Keratinocyte (primary cell): ENCODE measurements at regions not wholly inside any gene's neighbourhood (a gene's known extent, or its start where the extent isn't known, plus 50 kb on each side); places are given as distances from the start of the nearest gene placed in this dataset.
"Not testable (repeated sequence)": the region's sequence is repeated elsewhere in the genome, so short reads cannot be mapped to it uniquely, and the experiment has no call there.

Experiments
- DNase-seq: peaks from one replicate; pipeline ENCODE4 v3.0.0-alpha.2; 2011; ENCODE audit warnings: low read depth, missing footprints, low spot score
- FAIRE-seq: peaks from 2 replicates; lab custom pipeline; 2011; peaks lifted over from hg19 to GRCh38; lab: Jason Lieb, UNC
- H2AFZ ChIP-seq: 2 replicates; pipeline ENCODE4 v1.6.0; 2012; ENCODE audit warnings: low read length, control low read depth, inconsistent platforms; ENCODE audit not compliant: control insufficient read depth
- H3K27ac ChIP-seq: 2 replicates; pipeline ENCODE4 v1.5.1; 2011; ENCODE audit warnings: low read length; ENCODE audit not compliant: control insufficient read depth, insufficient read depth
- H3K27me3 ChIP-seq: 3 replicates; pipeline ENCODE4 v1.6.0; 2011; ENCODE audit warnings: low read length; ENCODE audit not compliant: control insufficient read depth, insufficient read depth; ENCODE audit errors: extremely low read depth
- H3K36me3 ChIP-seq, 2 experiments: 2 replicates in 1 of 2; 3 replicates in 1 of 2; pipeline ENCODE4 v1.5.1; 2011; ENCODE audit warnings: low read length in 2 of 2, mild to moderate bottlenecking in 1 of 2; ENCODE audit not compliant: control insufficient read depth in 2 of 2, insufficient read depth in 2 of 2; ENCODE audit errors: extremely low read depth in 1 of 2
- H3K4me1 ChIP-seq: 3 replicates; pipeline ENCODE4 v1.5.1; 2011; ENCODE audit warnings: low read length; ENCODE audit not compliant: control insufficient read depth, insufficient read depth; ENCODE audit errors: extremely low read depth
- H3K4me2 ChIP-seq: 3 replicates; pipeline ENCODE4 v1.6.0; 2011; ENCODE audit warnings: low read depth, low read length; ENCODE audit not compliant: control insufficient read depth, insufficient read depth; ENCODE audit errors: extremely low read depth
- H3K4me3 ChIP-seq, 3 experiments: fragments of 200-600 bp in 1 of 3; sonication (generic) in 1 of 3; 2 replicates in 2 of 3; 3 replicates in 1 of 3; pipeline ENCODE4 v1.5.1; 2011 to 2016; ENCODE audit warnings: low read length in 3 of 3, mild to moderate bottlenecking in 3 of 3, control low read depth in 2 of 3, inconsistent platforms in 1 of 3, low read depth in 1 of 3, mixed read lengths in 1 of 3, mixed run types in 1 of 3, moderate library complexity in 1 of 3; ENCODE audit not compliant: control insufficient read depth in 2 of 3, insufficient read depth in 2 of 3; ENCODE audit errors: extremely low read depth in 1 of 3
- H3K79me2 ChIP-seq: 2 replicates; pipeline ENCODE4 v1.6.0; 2012; ENCODE audit warnings: low read length; ENCODE audit not compliant: control insufficient read depth, insufficient read depth
- H3K9ac ChIP-seq: 3 replicates; pipeline ENCODE4 v1.6.0; 2011; ENCODE audit warnings: low read length; ENCODE audit not compliant: control insufficient read depth, insufficient read depth; ENCODE audit errors: extremely low read depth
- H3K9me1 ChIP-seq: 3 replicates; pipeline ENCODE4 v1.6.0; 2011; ENCODE audit warnings: low read length; ENCODE audit not compliant: control insufficient read depth, insufficient read depth; ENCODE audit errors: extremely low read depth
- H3K9me3 ChIP-seq: 2 replicates; pipeline ENCODE4 v1.5.1; 2012; ENCODE audit warnings: low read depth, low read length; ENCODE audit not compliant: control insufficient read depth
- H4K20me1 ChIP-seq: 3 replicates; pipeline ENCODE4 v1.6.0; 2011; ENCODE audit warnings: low read length; ENCODE audit not compliant: control insufficient read depth, insufficient read depth; ENCODE audit errors: extremely low read depth
- CTCF ChIP-seq, 3 experiments: IDR thresholded peaks in 1 of 3; conservative IDR thresholded peaks in 1 of 3; optimal IDR thresholded peaks in 1 of 3; 2 replicates in 2 of 3; 3 replicates in 1 of 3; pipeline versions ENCODE3 to v1.5.1; 2011; ENCODE audit warnings: low read length in 3 of 3, mild to moderate bottlenecking in 3 of 3, moderate library complexity in 2 of 3, control low read depth in 1 of 3, inconsistent platforms in 1 of 3; ENCODE audit not compliant: insufficient read depth in 2 of 3; ENCODE audit errors: extremely low read depth in 1 of 3
- EZH2 ChIP-seq: IDR thresholded peaks from one replicate; pipeline ENCODE4 v1.6.1; 2012; ENCODE audit warnings: inconsistent platforms, mild to moderate bottlenecking, low read length, moderate library complexity
- dilution Hi-C: fragments of 300-500 bp; cut with MboI; formaldehyde crosslinking; loops from one replicate; pipeline ENCODE4 v1.7.0; 2020; ENCODE audit warnings: low sequenced_read_pairs; ENCODE audit not compliant: extremely low pct_ligation_motif_present

GRCh38 chr20:54922096-54922495 is 446.7 kb downstream of the DOK5 start:
- FAIRE-seq: no peak
- dilution Hi-C loops: no loop called here

GRCh38 chr20:54920491-54920890 is 445.1 kb downstream of the DOK5 start:
- Histone ChIP-seq H3K9me3 (no peaks in the 10 kb centered on the region), H4K20me1 (no peaks in the 10 kb centered on the region), H3K9me1 (no peaks in the 10 kb centered on the region), H2AFZ (no peak overlapping the region), H3K79me2 (no peaks in the 10 kb centered on the region), H3K4me2 (no peak overlapping the region), H3K27me3 (no peaks in the 10 kb centered on the region), H3K9ac (no peak overlapping the region), H3K27ac (no peak overlapping the region), H3K4me1 (no peaks in the 10 kb centered on the region), H3K4me3 (no peak overlapping the region), H3K36me3 (no peaks in the 10 kb centered on the region)
- DNase-seq (no peak), FAIRE-seq (no peak)
- no peak for TF ChIP-seq EZH2
- no peak for TF ChIP-seq CTCF (optimal IDR thresholded peaks at IDR 0.05 in 1 of 3, IDR thresholded peaks at IDR 0.05 in 1 of 3, conservative IDR thresholded peaks at IDR 0.05 in 1 of 3; ENCODE audit: extremely low read depth in 1 of 3, insufficient read depth in 2 of 3, low read length in 3 of 3)
- dilution Hi-C loops: no loop called here

More at GRCh38 chr20:54922096-54922495, 446.7 kb downstream of the DOK5 start:
- Histone ChIP-seq H4K20me1 (no peaks in the 10 kb centered on the region), H3K79me2 (no peaks in the 10 kb centered on the region), H3K27ac (no peak overlapping the region), H3K4me3 (no peak overlapping the region), H3K9ac (no peak overlapping the region), H3K36me3 (no peaks in the 10 kb centered on the region), H2AFZ (no peak overlapping the region), H3K9me3 (no peaks in the 10 kb centered on the region), H3K4me2 (no peak overlapping the region), H3K4me1 (no peaks in the 10 kb centered on the region), H3K9me1 (no peaks in the 10 kb centered on the region), H3K27me3 (no peaks in the 10 kb centered on the region)
- no peak for DNase-seq
- TF ChIP-seq CTCF (optimal IDR thresholded peaks at IDR 0.05 in 1 of 3, IDR thresholded peaks at IDR 0.05 in 1 of 3, conservative IDR thresholded peaks at IDR 0.05 in 1 of 3; ENCODE audit: extremely low read depth in 1 of 3, insufficient read depth in 2 of 3, low read length in 3 of 3): no peak
- no peak for TF ChIP-seq EZH2

- H2AFZ ChIP-seq, DNase-seq, dilution Hi-C loops, H3K79me2 ChIP-seq, H3K4me1 ChIP-seq, FAIRE-seq, H3K27ac ChIP-seq, H3K9me3 ChIP-seq, H3K9me1 ChIP-seq, H3K36me3 ChIP-seq, H3K4me2 ChIP-seq, H3K4me3 ChIP-seq, H3K9ac ChIP-seq, H4K20me1 ChIP-seq, H3K27me3 ChIP-seq: not testable (repeated sequence)
These were observed 443.6 kb downstream of the DOK5 start for GRCh38 chr20:54918993-54919392.
